Neural crest cell (in vitro differentiated cells): ENCODE measurements at regions not wholly inside any gene's neighbourhood (a gene's known extent, or its start where the extent isn't known, plus 50 kb on each side); places are given as distances from the start of the nearest gene placed in this dataset.
"Not testable (repeated sequence)": the region's sequence is repeated elsewhere in the genome, so short reads cannot be mapped to it uniquely, and the experiment has no call there.

Experiments
- DNase-seq: peaks from one replicate; pipeline ENCODE4 v3.0.0; 2021; ENCODE audit warnings: low read depth, mixed read lengths, low spot score
- H3K27ac Mint-ChIP-seq: one replicate; pipeline ENCODE4 v1.8.0; 2021; ENCODE audit warnings: mild to moderate bottlenecking, mixed read lengths; ENCODE audit not compliant: unreplicated experiment
- H3K27me3 Mint-ChIP-seq: 2 replicates; pipeline ENCODE4 v1.8.0; 2021; ENCODE audit warnings: low read depth, mild to moderate bottlenecking, mixed read lengths
- H3K36me3 Mint-ChIP-seq: 2 replicates; pipeline ENCODE4 v1.8.0; 2021; ENCODE audit warnings: low read depth, mild to moderate bottlenecking, mixed read lengths
- H3K4me1 Mint-ChIP-seq: 2 replicates; pipeline ENCODE4 v1.8.0; 2021; ENCODE audit warnings: mixed read lengths
- H3K4me3 Mint-ChIP-seq: one replicate; pipeline ENCODE4 v1.8.0; 2021; ENCODE audit warnings: mild to moderate bottlenecking, mixed read lengths
- H3K9me3 Mint-ChIP-seq: 2 replicates; pipeline ENCODE4 v1.8.0; 2021; ENCODE audit warnings: mixed read lengths
- TF ChIP-seq, protein P1 (sequence below): fragments of 200-600 bp; sonication (generic); conservative IDR thresholded peaks from 2 replicates; pipeline ENCODE4 v1.5.0; 2021; ENCODE audit warnings: antibody characterized with exemption, mild to moderate bottlenecking

DNA sequence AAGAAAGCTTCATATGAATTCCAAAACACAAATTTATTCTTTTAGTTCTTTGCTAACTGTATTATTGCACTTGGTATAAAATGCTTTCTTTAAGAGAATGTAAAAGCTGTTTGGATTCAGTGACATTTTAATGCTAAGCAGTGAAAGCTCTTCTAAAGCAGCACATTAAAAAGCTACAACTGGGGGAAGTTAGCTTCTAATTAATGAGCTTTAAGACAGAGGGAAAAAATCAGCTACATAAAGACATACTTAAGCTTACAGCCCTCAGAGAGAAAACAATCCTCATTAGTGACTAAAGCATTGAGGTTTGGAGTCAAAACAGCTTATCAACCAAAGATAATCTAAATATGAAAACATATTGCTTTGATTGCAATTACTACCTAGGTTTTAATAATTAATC is 1222.2 kb upstream of the SPRY2 start:
- Mint-ChIP-seq H3K4me1 (no peaks in the 10 kb centered on the region), H3K4me3 (no peak overlapping the region), H3K9me3 (no peaks in the 10 kb centered on the region), H3K27me3 (no peaks in the 10 kb centered on the region), H3K27ac (no peak overlapping the region), H3K36me3 (no peaks in the 10 kb centered on the region)
- DNase-seq: no peak
- TF ChIP-seq, protein P1, sequence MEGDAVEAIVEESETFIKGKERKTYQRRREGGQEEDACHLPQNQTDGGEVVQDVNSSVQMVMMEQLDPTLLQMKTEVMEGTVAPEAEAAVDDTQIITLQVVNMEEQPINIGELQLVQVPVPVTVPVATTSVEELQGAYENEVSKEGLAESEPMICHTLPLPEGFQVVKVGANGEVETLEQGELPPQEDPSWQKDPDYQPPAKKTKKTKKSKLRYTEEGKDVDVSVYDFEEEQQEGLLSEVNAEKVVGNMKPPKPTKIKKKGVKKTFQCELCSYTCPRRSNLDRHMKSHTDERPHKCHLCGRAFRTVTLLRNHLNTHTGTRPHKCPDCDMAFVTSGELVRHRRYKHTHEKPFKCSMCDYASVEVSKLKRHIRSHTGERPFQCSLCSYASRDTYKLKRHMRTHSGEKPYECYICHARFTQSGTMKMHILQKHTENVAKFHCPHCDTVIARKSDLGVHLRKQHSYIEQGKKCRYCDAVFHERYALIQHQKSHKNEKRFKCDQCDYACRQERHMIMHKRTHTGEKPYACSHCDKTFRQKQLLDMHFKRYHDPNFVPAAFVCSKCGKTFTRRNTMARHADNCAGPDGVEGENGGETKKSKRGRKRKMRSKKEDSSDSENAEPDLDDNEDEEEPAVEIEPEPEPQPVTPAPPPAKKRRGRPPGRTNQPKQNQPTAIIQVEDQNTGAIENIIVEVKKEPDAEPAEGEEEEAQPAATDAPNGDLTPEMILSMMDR: no peak

DNA sequence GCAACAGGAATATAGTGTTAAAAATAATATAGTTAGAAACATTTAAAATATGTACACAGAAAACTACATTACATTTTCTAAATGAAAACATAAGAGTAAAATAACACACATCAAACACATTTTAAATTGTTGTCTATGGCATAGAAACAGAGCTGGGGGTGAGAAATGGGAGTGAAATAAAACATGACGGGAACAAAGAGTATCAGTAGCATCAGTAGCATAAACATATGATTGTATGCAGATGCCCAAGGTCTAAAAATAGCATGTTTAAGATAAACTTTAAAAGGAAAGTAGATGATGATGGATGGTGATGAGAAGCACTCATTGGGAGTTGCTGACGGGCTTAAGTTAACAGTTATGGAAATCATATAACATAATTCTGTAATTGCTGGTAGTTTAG is 1221.7 kb upstream of the SPRY2 start:
- TF ChIP-seq, protein P1: no peak
- H3K36me3 Mint-ChIP-seq: no peaks in the 10 kb centered on the region
- DNase-seq: no peak
- no peak overlapping the region for H3K27ac Mint-ChIP-seq
- H3K9me3 Mint-ChIP-seq: no peaks in the 10 kb centered on the region
- no peaks in the 10 kb centered on the region for H3K27me3 Mint-ChIP-seq
- H3K4me1 Mint-ChIP-seq: no peaks in the 10 kb centered on the region
- H3K4me3 Mint-ChIP-seq: no peak overlapping the region

DNA sequence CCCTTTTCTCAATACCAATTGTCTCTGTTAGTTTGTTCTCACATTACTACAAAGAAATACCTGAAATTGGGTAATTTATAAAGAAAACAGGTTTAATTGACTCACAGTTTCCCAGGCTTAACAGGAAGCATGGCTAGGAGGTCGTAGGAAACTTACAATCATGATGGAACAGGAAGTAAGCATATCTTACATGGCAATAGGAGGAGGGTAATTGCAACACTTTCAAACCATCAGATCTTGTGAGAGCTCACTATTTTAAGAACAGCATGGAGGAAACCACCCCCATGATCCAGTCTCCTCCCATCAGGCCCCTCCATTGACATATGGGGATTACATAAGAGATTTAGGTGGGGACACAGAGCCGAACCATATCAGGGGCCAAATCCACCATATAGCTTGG is 1210.1 kb upstream of the SPRY2 start:
- Mint-ChIP-seq H3K4me1 (no peaks in the 10 kb centered on the region), H3K9me3 (peaks cover 15% of the 10 kb centered on the region), H3K36me3 (peaks cover 9% of the 10 kb centered on the region), H3K27me3 (no peaks in the 10 kb centered on the region), H3K27ac (no peak overlapping the region), H3K4me3 (no peak overlapping the region)
- TF ChIP-seq, protein P1: no peak
- DNase-seq: no peak

DNA sequence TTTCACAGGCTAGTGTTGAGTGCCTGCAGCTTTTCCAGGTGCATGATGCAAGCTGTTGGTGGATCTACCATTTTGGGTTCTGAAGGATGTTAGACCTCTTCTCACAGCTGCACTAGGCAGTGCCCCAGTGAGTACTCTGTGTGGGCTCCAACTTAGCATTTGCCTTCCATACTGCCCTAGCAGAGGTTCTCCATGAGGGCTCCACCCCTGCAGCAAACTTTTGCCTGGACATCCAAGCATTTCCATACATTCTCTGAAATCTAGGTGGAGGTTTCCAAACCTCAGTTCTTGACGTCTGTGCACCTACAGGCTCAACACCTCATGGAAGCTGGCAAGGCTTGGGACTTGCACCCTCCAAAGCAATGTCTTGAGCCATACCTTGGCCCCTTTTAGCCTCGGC is 1205.4 kb upstream of the SPRY2 start:
- Mint-ChIP-seq H3K36me3 (peaks cover 13% of the 10 kb centered on the region), H3K9me3 (peaks cover 18% of the 10 kb centered on the region)
- H3K27me3 Mint-ChIP-seq, H3K4me3 Mint-ChIP-seq, H3K4me1 Mint-ChIP-seq, DNase-seq, H3K27ac Mint-ChIP-seq: not testable (repeated sequence)

DNA sequence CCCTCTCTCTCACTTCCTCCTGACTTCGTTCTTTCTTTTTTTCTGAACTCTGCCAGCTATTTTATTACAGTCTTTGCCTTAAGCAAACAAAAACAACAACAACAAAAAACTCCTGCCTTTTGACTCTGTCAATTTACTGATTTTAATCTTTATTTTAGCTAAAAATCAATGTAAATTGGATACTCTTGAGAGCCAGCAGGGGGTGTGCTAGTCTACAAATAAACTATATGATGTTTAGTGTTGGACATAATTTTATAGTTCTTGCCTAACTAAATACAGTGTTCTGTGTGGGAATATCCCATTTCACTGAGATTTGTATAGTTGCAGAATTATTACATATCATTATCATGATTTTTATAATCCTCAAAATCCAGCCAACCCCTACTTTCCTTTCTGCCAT is 1199.9 kb upstream of the SPRY2 start:
- peaks cover 12% of the 10 kb centered on the region for H3K9me3 Mint-ChIP-seq
- no peak for DNase-seq
- no peaks in the 10 kb centered on the region for H3K4me1 Mint-ChIP-seq
- TF ChIP-seq, protein P1: peak; percentile 64
- peaks cover 4% of the 10 kb centered on the region for H3K36me3 Mint-ChIP-seq
- H3K4me3 Mint-ChIP-seq: no peak overlapping the region
- H3K27me3 Mint-ChIP-seq: no peaks in the 10 kb centered on the region
- H3K27ac Mint-ChIP-seq: no peak overlapping the region

DNA sequence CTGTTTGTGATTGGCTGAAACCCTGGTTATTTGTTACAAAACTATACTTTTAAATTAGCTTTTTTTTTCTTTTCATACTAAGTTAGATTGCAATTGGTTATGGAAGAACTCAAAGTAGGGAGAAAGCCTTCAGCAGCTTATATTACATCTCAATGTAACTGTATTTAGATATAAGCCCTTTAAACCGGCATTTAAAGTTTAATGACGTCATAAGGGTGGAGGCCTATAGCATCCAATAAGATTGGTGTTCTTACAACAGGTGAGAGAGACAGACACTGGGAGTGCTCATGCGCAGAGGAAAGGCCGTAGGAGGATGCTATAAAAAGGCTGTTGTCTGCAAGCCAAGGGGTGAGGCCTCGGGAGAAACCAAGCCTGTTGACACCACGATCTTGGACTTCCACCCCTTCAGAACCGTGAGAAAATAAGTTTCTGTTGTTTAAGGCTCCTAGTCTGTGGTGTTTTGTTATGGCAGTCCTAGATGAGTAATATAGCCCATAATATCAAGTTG is 1198.8 kb upstream of the SPRY2 start:
- Mint-ChIP-seq H3K9me3 (peaks cover 6% of the 10 kb centered on the region), H3K36me3 (no peaks in the 10 kb centered on the region), H3K4me3 (no peak overlapping the region), H3K27me3 (no peaks in the 10 kb centered on the region), H3K27ac (no peak overlapping the region), H3K4me1 (no peaks in the 10 kb centered on the region)
- TF ChIP-seq, protein P1: no peak
- no peak for DNase-seq
